NB4 (cell line): ENCODE measurements at regions not wholly inside any gene's neighbourhood (a gene's known extent, or its start where the extent isn't known, plus 50 kb on each side); places are given as distances from the start of the nearest gene placed in this dataset.

Experiments used
- DNase-seq: peaks from one replicate; pipeline ENCODE4 v3.0.0; 2010; ENCODE audit warnings: low read depth
- H3K4me3 ChIP-seq: one replicate; pipeline ENCODE4 v1.5.1; 2011; ENCODE audit warnings: mild to moderate bottlenecking, low read depth, low read length, moderate library complexity
- CTCF ChIP-seq: IDR thresholded peaks from one replicate; pipeline ENCODE4 v1.5.1; 2012; ENCODE audit warnings: low read depth, low read length
- MYC ChIP-seq: IDR thresholded peaks from 2 replicates; pipeline ENCODE4 v1.6.1; 2011; ENCODE audit warnings: low read depth, low read length
- POLR2A ChIP-seq: IDR thresholded peaks from 2 replicates; pipeline ENCODE4 v1.6.1; 2011; ENCODE audit warnings: mild to moderate bottlenecking; ENCODE audit not compliant: insufficient read length; ENCODE audit errors: extremely low read depth
- TF ChIP-seq, protein P1 (sequence below): IDR thresholded peaks from 2 replicates; pipeline ENCODE4 v1.6.1; 2011; ENCODE audit warnings: low read depth, low read length

- no peak for TF ChIP-seq CTCF
- TF ChIP-seq, protein P1, sequence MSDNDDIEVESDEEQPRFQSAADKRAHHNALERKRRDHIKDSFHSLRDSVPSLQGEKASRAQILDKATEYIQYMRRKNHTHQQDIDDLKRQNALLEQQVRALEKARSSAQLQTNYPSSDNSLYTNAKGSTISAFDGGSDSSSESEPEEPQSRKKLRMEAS = no peak
- TF ChIP-seq MYC = no peak
- no peak for TF ChIP-seq POLR2A
- H3K4me3 ChIP-seq = no peak overlapping the region
- DNase-seq = no peak
Measured at GRCh38 chr6:1153696-1154245, 158.1 kb upstream of the FOXQ1 start.

- TF ChIP-seq CTCF = no peak
- TF ChIP-seq, protein P1 = no peak
- no peak for TF ChIP-seq POLR2A
- TF ChIP-seq MYC = no peak
- DNase-seq = no peak
- no peak overlapping the region for H3K4me3 ChIP-seq
Measured at GRCh38 chr6:1146500-1146899, 165.4 kb upstream of the FOXQ1 start.

DNA sequence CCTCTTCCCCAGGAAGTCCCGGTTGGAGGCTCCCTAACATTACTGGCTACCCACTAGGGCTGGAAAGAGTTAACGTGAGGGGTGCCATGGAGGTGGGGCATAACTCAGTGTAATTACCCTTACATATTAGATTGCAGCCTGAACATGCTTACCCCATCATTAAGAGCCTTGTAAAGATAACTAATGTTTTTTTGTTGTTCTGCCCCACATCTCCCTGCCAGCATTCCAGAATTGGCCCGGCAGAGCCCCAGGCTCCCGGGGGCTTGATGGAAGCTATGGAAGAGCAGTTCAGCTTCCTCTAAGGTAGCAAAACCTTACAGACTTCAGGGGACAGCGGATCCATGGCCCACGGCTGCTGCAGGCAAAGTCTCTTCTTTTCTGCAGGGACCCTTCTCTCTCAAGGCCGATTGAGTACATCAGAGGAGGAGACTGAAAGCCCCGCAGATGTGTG is 166.1 kb upstream of the FOXQ1 start:
- no peak overlapping the region for H3K4me3 ChIP-seq
- DNase-seq = no peak
- TF ChIP-seq MYC (no peak), POLR2A (no peak), CTCF (no peak)
- TF ChIP-seq, protein P1 = no peak

- TF ChIP-seq, protein P1 = no peak
- TF ChIP-seq POLR2A (no peak), MYC (no peak), CTCF (no peak)
- DNase-seq = no peak
- no peak overlapping the region for H3K4me3 ChIP-seq
Measured at GRCh38 chr6:1144842-1145767, 166.8 kb upstream of the FOXQ1 start.

DNA sequence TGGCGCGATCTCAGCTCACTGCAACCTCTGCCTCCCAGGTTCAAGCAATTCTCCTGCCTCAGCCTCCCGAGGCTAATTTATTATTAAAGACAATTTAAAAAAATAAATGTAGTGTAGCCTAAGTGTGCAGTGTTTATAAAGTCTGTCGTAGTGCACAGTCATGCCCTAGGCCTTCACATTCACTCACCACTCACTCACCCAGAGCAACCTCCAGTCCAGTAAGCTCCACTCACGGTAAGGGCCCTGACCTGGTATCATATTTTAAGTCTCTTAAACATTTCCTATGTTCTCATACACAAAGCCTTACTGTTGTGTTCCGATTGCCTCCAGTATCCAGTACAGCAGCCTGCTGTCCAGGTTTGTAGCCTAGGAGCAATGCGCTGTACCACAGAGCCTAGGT is 168.2 kb upstream of the FOXQ1 start:
- no peak overlapping the region for H3K4me3 ChIP-seq
- TF ChIP-seq MYC (no peak), POLR2A (no peak), CTCF (no peak)
- TF ChIP-seq, protein P1 = no peak
- DNase-seq = no peak
